Pons (tissue), 1 donor: ENCODE measurements at regions not wholly inside any gene's neighbourhood (a gene's known extent, or its start where the extent isn't known, plus 50 kb on each side); places are given as distances from the start of the nearest gene placed in this dataset.

Experiments used
- DNase-seq: peaks from one replicate; pipeline ENCODE4 v3.0.0-alpha.2; 2016; ENCODE audit warnings: low spot score

- DNase-seq = no peak
Observed at GRCh38 chr1:73644198-73644597, 553.8 kb downstream of the LRRIQ3 start.

- DNase-seq = no peak
Observed at GRCh38 chr1:73639494-73639893, 558.5 kb downstream of the LRRIQ3 start.

DNA sequence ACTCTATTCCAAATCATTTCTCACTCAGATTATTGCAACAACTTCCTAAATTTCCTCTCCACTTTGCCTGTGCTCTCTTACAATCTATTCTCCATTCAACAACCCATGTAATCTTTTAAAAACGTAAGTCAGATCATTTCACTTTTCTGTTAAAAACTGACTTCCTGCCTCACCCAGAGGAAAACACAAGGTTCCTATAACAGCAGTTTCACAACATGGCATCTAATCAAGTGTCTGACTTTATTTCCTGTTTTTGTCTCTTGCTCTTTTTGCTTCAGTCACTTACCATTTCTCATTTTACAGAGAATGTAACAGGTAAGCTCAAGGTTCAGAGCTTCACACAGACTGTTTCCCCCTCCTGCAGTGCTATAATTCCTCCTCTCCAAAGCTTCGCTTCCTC lies 560.7 kb downstream of the LRRIQ3 start:
- no peak for DNase-seq

DNA sequence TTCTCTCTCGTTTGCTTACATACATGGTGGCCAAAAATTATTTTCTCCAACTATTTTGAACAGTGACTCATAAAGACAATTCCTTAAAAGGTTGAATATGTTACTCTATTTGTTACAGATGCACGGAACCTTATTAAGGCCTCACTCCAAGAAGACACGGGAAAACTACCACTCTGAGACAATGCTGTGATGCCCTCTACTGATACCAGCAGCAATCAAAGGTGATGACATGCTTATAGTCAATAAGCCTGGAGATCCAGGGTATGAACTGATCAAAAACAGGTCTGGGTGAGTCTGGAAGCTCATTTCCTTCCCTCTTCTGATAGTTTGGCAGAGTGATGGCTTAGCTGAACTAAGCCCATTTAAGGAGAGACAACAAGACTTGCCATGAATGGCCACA lies 563.0 kb downstream of the LRRIQ3 start:
- no peak for DNase-seq

DNA sequence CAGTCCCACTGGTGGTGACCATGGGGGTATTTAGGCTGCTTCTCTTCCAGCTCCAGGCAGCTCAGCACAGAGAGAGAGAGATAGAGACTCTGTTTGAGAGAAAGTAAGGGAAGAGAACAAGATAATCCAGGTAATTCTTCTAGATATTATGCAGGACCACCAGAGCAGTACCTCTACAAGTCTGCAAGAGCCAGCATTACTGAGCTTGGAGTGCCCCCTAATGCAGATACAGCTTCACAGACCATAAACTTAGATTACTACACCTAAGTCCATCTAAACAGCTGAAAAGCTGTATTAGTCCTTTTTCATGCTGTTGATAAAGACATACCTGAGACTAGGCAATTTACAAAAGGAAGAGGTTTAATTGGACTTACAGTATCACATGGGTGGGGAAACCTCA lies 570.3 kb downstream of the LRRIQ3 start:
- DNase-seq = no peak

GRCh38 chr1:73626326-73626725 lies 571.6 kb downstream of the LRRIQ3 start:
- no peak for DNase-seq

DNA sequence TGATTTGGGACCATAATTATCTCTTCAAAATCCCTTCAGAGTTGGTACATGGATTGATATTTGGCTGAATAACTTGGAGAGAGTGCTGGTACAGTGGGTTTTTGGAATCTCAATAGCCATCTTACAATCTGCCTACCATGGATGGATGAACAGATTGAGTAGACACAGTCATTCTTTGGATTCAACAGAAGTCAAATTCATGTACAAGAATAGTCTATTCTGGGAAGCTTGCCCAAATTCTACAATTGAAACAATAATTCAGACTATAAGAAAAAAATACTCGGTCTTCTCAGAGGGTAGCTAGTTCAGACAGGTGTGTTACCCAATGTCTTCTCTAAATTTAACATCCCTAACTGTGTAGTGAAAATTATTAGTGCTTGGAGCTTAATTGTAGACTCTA lies 574.0 kb downstream of the LRRIQ3 start:
- DNase-seq = peak; percentile 3

GRCh38 chr1:73617145-73617544 lies 580.8 kb downstream of the LRRIQ3 start:
- no peak for DNase-seq

GRCh38 chr1:73611681-73612080 lies 586.3 kb downstream of the LRRIQ3 start:
- DNase-seq = no peak

GRCh38 chr1:73604739-73605138 lies 593.2 kb downstream of the LRRIQ3 start:
- DNase-seq = no peak

- no peak for DNase-seq
Observed at GRCh38 chr1:73604211-73604610, 593.8 kb downstream of the LRRIQ3 start.

DNA sequence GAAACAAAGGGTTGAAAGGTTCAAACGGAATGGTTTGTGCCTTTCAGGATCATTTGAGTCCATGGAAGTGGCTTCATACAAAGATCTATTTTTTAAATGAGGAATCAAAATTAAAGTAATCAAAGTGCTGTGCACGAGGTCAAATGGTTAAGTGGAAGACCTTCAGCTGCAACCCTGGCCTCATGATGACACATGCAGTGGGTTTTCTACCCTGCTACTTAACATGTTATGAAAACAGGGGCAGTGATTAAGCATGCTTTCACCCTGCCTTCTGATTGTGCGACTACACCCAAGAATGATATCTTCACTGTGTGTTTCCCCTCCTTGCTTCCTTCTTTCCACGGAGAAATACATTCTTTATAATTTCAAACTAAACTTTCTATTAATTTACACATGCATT lies 604.2 kb downstream of the LRRIQ3 start:
- no peak for DNase-seq

- no peak for DNase-seq
Observed at GRCh38 chr1:73593364-73593763, 604.6 kb downstream of the LRRIQ3 start.

- DNase-seq = no peak
Observed at GRCh38 chr1:73587080-73587479, 610.9 kb downstream of the LRRIQ3 start.

DNA sequence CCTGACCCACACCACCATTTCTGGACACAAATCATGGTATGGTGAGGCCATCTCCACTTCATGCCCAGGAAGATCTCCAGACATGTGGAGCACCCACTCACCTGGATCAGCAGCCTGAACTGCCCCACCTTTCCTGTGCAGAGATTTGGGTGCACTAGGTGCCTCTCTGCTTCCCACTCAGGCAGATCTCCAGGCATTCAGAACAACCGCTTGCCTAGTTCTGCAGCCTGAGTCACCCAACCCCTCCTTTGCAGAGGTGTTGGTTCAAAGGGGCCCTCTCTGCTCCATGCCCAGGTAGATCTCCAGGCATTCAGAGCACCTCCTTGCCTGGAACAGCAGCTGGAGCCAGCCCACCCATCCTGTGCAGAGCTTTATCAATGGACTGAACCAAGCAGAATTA lies 620.8 kb downstream of the LRRIQ3 start:
- DNase-seq = no peak

GRCh38 chr1:73576083-73576482 lies 621.9 kb downstream of the LRRIQ3 start:
- DNase-seq = no peak

GRCh38 chr1:73564294-73564693 lies 633.7 kb downstream of the LRRIQ3 start:
- DNase-seq = no peak

- DNase-seq = no peak
Observed at GRCh38 chr1:73556270-73556669, 641.7 kb downstream of the LRRIQ3 start.

- no peak for DNase-seq
Observed at GRCh38 chr1:73537400-73537799, 660.6 kb downstream of the LRRIQ3 start.

GRCh38 chr1:73517603-73518191 lies 680.3 kb downstream of the LRRIQ3 start:
- no peak for DNase-seq

- no peak for DNase-seq
Observed at GRCh38 chr1:73516451-73516850, 681.5 kb downstream of the LRRIQ3 start.

- DNase-seq = no peak
Observed at GRCh38 chr1:73511038-73511437, 686.9 kb downstream of the LRRIQ3 start.

DNA sequence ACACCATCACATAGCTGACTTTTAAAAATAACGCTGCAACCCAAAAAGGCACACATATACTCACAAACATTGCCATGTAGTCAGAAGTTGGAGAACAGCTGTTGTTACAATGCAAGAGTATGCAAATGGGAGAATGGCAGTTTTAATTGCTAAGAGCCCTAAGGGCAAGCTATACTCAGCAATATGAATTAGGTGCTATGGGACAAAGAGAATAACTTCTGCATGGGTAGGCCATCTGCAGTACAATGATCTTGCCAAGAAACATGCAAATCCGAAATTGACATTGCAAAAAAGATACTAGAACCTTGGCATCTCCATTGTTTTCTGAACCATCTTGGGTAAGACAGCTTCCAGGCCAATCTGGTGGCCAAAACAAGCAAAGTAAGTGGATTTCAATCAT lies 697.8 kb downstream of the LRRIQ3 start:
- no peak for DNase-seq

- DNase-seq = no peak
Observed at GRCh38 chr1:73499671-73500070, 698.3 kb downstream of the LRRIQ3 start.

DNA sequence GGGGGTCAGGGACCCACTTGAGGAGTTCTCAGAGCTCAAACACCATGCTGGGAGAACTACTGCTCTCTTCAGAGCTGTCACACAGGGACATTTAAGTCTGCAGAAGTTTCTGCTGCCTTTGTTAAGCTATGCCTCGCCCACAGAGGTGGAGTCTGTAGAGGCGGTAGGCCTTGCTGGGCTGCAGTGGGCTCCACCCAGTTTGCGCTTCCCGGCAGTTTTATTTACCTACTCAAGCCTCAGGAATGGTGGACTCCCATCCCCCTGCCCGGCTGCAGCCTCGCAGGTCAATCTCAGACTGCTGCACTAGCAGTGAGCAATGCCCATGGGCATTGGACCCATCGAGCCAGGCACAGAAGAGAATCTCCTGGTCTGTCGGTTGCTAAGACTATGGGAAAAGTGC lies 706.4 kb downstream of the LRRIQ3 start:
- DNase-seq = no peak
